Fibroblast of lung (primary cell): ENCODE measurements at regions not wholly inside any gene's neighbourhood (a gene's known extent, or its start where the extent isn't known, plus 50 kb on each side); places are given as distances from the start of the nearest gene placed in this dataset.
"Not testable (repeated sequence)": the region's sequence is repeated elsewhere in the genome, so short reads cannot be mapped to it uniquely, and the experiment has no call there.

Experiments
- DNase-seq, 2 donors: peaks; one replicate each; pipeline versions ENCODE4 v3.0.0 to v3.0.0-alpha.2; 2010; ENCODE audit warnings: low read depth in 2 of 2
- H2AFZ ChIP-seq: 2 replicates; pipeline ENCODE4 v1.5.1; 2012; ENCODE audit warnings: low read length, control low read depth, inconsistent platforms
- H3K27ac ChIP-seq: 2 replicates; pipeline ENCODE4 v1.5.1; 2011; ENCODE audit warnings: low read length, control low read depth; ENCODE audit not compliant: insufficient read depth
- H3K27me3 ChIP-seq: 2 replicates; pipeline ENCODE4 v1.5.1; 2011; ENCODE audit warnings: mild to moderate bottlenecking, low read length; ENCODE audit not compliant: control insufficient read depth, insufficient read depth
- H3K36me3 ChIP-seq: 2 replicates; pipeline ENCODE4 v1.5.1; 2011; ENCODE audit warnings: low read length; ENCODE audit not compliant: control insufficient read depth, insufficient read depth
- H3K4me1 ChIP-seq: 2 replicates; pipeline ENCODE4 v1.5.1; 2011; ENCODE audit warnings: low read length; ENCODE audit not compliant: control insufficient read depth, insufficient read depth; ENCODE audit errors: extremely low read depth
- H3K4me2 ChIP-seq: 2 replicates; pipeline ENCODE4 v1.5.1; 2011; ENCODE audit warnings: low read length, control low read depth; ENCODE audit not compliant: insufficient read depth; ENCODE audit errors: extremely low read depth
- H3K4me3 ChIP-seq, 4 experiments: fragments of 200-600 bp in 1 of 4; sonication (generic) in 1 of 4; replicated peaks in 1 of 4; 2 replicates each; pipeline ENCODE4 v1.5.1; 2011 to 2016; ENCODE audit warnings: low read length in 4 of 4, low read depth in 3 of 4, mild to moderate bottlenecking in 3 of 4, control low read depth in 2 of 4, inconsistent platforms in 1 of 4, mixed read lengths in 1 of 4; ENCODE audit not compliant: insufficient read depth in 1 of 4; ENCODE audit errors: control extremely low read depth in 1 of 4
- H3K79me2 ChIP-seq: 2 replicates; pipeline ENCODE4 v1.5.1; 2012; ENCODE audit warnings: mild to moderate bottlenecking, low read length, inconsistent platforms; ENCODE audit not compliant: control insufficient read depth, insufficient read depth
- H3K9ac ChIP-seq: 2 replicates; pipeline ENCODE4 v1.5.1; 2011; ENCODE audit warnings: mild to moderate bottlenecking, low read length, control low read depth; ENCODE audit not compliant: insufficient read depth
- H3K9me3 ChIP-seq: 2 replicates; pipeline ENCODE4 v1.5.1; 2012; ENCODE audit warnings: low read depth, low read length; ENCODE audit not compliant: control insufficient read depth, insufficient read depth
- H4K20me1 ChIP-seq: 2 replicates; pipeline ENCODE4 v1.5.1; 2011; ENCODE audit warnings: low read length; ENCODE audit not compliant: control insufficient read depth, insufficient read depth; ENCODE audit errors: extremely low read depth
- CTCF ChIP-seq, 2 donors: IDR thresholded peaks in 1 of 2; conservative IDR thresholded peaks in 1 of 2; 1 replicate in 1 of 2; 2 replicates in 1 of 2; pipeline ENCODE4 v1.5.1; 2011 to 2012; ENCODE audit warnings: low read length in 2 of 2, control low read depth in 1 of 2, inconsistent platforms in 1 of 2, low read depth in 1 of 2, mild to moderate bottlenecking in 1 of 2
- EZH2 ChIP-seq: IDR thresholded peaks from 2 replicates; pipeline ENCODE4 v1.5.1; 2012; ENCODE audit warnings: low read length, control low read depth, mild to moderate bottlenecking; ENCODE audit errors: missing control alignments

- TF ChIP-seq EZH2 (no peak), CTCF (conservative IDR thresholded peaks at IDR 0.05 in 1 of 2, IDR thresholded peaks at IDR 0.05 in 1 of 2; ENCODE audit: low read depth in 1 of 2, low read length in 2 of 2) (no peak)
- Histone ChIP-seq H4K20me1 (no peaks in the 10 kb centered on the region), H3K4me2 (no peak overlapping the region), H3K79me2 (no peaks in the 10 kb centered on the region), H3K27me3 (no peaks in the 10 kb centered on the region), H3K36me3 (no peaks in the 10 kb centered on the region), H3K4me1 (no peaks in the 10 kb centered on the region), H3K9ac (no peak overlapping the region), H3K9me3 (no peaks in the 10 kb centered on the region), H3K27ac (no peak overlapping the region), H3K4me3 (no peak overlapping the region), H2AFZ (no peak overlapping the region)
- no peak for DNase-seq
Observed at GRCh38 chr12:131202592-131203378, 249.1 kb downstream of the ADGRD1 start.

DNA sequence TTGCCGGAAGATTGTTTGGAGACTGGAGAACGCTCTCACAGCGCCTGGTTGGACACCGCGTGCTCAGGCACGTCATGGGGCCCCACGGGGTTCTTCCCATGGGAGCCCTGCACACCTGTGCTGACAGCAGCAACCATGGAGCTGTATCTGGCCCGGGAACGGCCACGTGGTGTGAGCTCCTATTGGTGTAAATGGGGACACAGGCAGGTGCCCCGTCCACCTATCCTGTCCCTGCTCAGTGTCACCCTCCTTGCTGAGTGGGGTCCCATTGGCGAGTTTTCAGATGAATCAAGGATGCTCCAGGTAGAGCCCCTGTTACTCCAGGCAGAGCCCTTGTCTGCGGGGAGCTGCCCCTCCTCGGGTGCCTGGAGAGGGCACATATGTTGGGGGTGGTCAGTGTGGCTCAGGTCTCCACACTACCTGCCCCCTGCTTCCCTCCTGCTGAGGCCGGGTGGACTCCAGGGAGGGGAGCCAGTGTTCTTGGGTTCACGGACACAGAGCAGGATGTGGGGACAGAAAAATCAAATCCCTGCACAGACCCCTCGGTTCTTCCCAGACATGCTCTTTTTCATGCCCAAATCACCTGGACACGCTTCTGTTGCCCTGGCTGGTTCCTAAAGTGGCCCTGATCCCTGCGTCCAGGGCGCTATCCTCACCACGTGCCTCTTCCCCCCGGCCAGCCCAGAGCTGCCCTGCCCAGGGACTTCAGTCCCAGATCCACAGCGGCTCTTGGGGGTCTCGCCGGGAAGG is 250.1 kb downstream of the ADGRD1 start:
- Histone ChIP-seq H3K79me2 (no peaks in the 10 kb centered on the region), H3K9ac (no peak overlapping the region), H2AFZ (no peak overlapping the region), H3K27me3 (no peaks in the 10 kb centered on the region), H3K9me3 (no peaks in the 10 kb centered on the region), H3K4me1 (no peaks in the 10 kb centered on the region), H3K27ac (no peak overlapping the region), H3K4me3 (no peak overlapping the region), H3K4me2 (no peak overlapping the region), H4K20me1 (no peaks in the 10 kb centered on the region), H3K36me3 (no peaks in the 10 kb centered on the region)
- DNase-seq, result no peak
- TF ChIP-seq CTCF (conservative IDR thresholded peaks at IDR 0.05 in 1 of 2, IDR thresholded peaks at IDR 0.05 in 1 of 2; ENCODE audit: low read depth in 1 of 2, low read length in 2 of 2) (no peak), EZH2 (no peak)

DNA sequence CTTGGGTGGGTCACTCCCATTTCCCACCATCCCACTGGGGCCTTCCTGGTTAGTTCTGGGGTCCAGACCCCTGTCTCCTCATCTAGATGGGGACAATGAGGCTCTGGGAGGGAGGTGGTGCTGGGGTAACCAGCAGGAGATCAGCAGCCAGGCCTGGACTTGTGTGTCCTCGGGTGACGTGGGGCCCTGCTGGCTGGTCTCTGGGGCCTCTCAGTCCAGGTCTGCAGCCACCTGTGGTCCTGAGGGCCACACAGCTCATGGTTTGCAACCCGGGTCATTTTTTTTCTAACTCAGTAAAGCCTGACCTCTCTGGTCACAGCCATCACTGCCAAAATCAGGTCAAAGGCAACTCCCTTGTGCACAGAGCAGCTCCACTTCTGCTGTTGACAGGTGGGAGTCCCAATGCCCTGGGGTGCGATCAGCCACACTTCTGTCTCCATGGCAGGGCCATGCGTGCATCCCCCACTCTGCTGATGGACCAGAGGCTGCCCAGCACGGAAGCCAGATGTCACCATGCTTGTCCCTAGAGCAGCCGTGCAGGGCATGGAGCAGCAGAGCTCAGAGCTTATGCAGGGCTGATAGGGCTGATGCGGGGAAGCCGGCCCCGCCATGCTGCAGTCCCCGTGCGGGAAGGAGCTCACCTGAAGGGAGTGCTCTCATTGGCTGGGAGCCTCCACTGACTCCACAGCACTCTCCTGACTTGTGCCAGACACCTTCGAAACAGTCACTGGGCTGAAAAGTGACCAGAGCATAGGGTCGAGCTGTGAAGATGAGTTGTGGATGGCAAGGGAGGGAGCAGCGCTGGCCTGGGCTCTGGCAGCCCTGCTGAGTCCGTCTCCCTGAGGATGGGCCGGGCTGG is 250.9 kb downstream of the ADGRD1 start:
- H2AFZ ChIP-seq, result no peak overlapping the region
- no peaks in the 10 kb centered on the region for H3K79me2 ChIP-seq
- no peak overlapping the region for H3K27ac ChIP-seq
- TF ChIP-seq CTCF (conservative IDR thresholded peaks at IDR 0.05 in 1 of 2, IDR thresholded peaks at IDR 0.05 in 1 of 2; ENCODE audit: low read depth in 1 of 2, low read length in 2 of 2) (no peak), EZH2 (no peak)
- no peak overlapping the region for H3K4me3 ChIP-seq
- no peak overlapping the region for H3K4me2 ChIP-seq
- H3K9me3 ChIP-seq, result no peaks in the 10 kb centered on the region
- no peaks in the 10 kb centered on the region for H3K36me3 ChIP-seq
- no peaks in the 10 kb centered on the region for H4K20me1 ChIP-seq
- no peak overlapping the region for H3K9ac ChIP-seq
- H3K4me1 ChIP-seq, result no peaks in the 10 kb centered on the region
- H3K27me3 ChIP-seq, result no peaks in the 10 kb centered on the region
- no peak for DNase-seq

DNA sequence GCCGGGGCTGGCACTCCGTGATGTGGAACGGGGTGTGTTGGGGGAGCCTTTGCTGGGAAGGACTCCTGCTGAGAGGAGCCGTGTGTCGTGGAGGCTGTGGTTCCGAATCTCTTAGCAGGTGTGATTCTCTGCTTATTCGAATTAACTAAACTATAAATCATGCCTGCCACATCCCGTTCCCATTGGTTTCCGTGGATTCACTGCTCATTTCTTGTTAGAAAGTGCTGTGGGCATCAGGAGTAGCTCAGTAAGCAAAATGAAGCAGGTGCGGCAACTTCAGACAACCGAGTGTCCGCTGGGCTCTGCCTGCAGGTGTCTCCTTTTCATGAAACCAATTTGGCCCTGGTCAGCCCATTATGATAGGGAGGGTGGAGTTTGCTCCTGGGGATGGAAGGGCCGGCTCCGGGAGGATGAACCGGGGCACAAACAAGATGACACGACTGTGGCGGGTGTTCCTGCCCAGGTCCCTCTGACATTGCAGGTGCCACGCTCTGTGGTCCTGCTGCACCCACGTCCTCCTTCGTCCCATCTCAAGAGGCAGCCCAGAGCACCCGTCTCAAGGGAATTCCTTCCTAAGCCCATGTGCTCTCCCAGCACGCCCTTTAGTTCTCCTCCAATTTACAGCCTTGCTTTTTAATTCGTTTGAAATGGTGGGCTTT is 251.7 kb downstream of the ADGRD1 start:
- H3K27ac ChIP-seq, H4K20me1 ChIP-seq, H3K79me2 ChIP-seq, H3K9me3 ChIP-seq, DNase-seq, H3K4me1 ChIP-seq, H3K9ac ChIP-seq, H3K36me3 ChIP-seq, H3K4me3 ChIP-seq, H3K27me3 ChIP-seq, H3K4me2 ChIP-seq, H2AFZ ChIP-seq: not testable (repeated sequence)
